ENCODE measurements at regions not wholly inside any gene's neighbourhood (a gene's known extent, or its start where the extent isn't known, plus 50 kb on each side); places are given as distances from the start of the nearest gene placed in this dataset.
"Not testable (repeated sequence)": the region's sequence is repeated elsewhere in the genome, so short reads cannot be mapped to it uniquely, and the experiment has no call there.

DNA sequence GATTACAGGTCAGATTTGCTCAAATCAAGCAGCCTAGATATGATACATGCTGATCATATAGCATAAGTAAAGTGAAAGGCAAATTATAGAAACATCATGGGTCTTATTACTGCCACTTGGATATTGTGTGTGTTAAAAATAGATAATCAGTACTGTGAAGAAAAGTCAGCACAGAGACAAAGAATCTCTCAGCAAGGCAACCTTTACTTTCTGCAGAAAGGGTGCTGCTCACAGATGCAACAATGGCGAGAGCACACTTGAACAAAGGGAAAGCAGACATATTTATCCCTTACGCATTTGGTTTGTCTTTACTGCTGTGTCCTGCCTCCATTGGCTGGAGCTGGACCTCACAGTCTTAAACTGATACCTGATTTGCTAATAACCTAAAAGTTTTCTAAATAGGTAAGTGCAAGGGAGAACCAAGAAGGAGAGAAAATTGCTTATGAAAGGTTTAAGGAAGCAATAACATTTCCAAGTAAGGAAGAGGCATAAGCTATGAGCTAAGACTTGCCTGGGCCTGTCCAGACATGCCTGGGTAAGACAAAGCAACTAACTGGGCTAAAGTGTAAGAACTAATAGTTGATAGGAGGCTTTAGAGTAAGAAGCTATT lies 1310.8 kb upstream of the LRRTM3 start:
- H3K4me1 Mint-ChIP-seq: no peaks in the 10 kb centered on the region
- H3K36me3 Mint-ChIP-seq: no peaks in the 10 kb centered on the region
- H3K9me3 Mint-ChIP-seq: peaks cover 3 to 4% of the 10 kb centered on the region in 2 donors
- no peak for ATAC-seq (replicated peaks)
- H3K27ac Mint-ChIP-seq: no peak overlapping the region
- H3K4me3 Mint-ChIP-seq: no peak overlapping the region
- no peak for DNase-seq
- H3K27me3 Mint-ChIP-seq: no peaks in the 10 kb centered on the region

DNA sequence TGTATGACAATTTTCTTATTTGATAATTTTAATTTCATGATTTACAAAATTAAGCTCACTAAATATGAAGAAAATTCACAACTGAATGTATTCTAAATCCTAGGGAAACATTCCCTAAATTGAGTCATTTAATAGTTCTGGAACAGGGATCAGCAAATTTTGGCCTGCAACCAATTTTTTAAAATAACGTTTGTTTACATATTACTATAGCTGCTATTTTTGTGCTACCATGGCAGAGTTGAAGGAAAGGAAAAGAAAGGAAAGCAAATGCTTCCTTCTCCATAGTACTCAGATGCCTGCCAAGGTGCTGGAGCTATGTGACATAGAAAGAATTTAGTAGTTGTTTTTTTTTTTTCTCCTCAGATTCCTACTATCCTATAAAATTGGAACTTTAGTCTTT lies 1307.7 kb upstream of the LRRTM3 start:
- no peaks in the 10 kb centered on the region for H3K27me3 Mint-ChIP-seq
- peaks cover 3 to 4% of the 10 kb centered on the region in 2 donors for H3K9me3 Mint-ChIP-seq
- ATAC-seq (replicated peaks) (no peak), DNase-seq (no peak)
- no peak overlapping the region for H3K27ac Mint-ChIP-seq
- H3K36me3 Mint-ChIP-seq: no peaks in the 10 kb centered on the region
- H3K4me1 Mint-ChIP-seq: no peaks in the 10 kb centered on the region
- no peak overlapping the region for H3K4me3 Mint-ChIP-seq

GRCh38 chr10:65620404-65621048 lies 1305.3 kb upstream of the LRRTM3 start:
- H3K9me3 Mint-ChIP-seq: peaks cover 0 to 1% of the 10 kb centered on the region in 2 donors
- no peak overlapping the region for H3K27ac Mint-ChIP-seq
- no peak overlapping the region for H3K4me3 Mint-ChIP-seq
- no peak for ATAC-seq (replicated peaks)
- DNase-seq: no peak
- H3K4me1 Mint-ChIP-seq: no peaks in the 10 kb centered on the region
- no peaks in the 10 kb centered on the region for H3K36me3 Mint-ChIP-seq
- H3K27me3 Mint-ChIP-seq: no peaks in the 10 kb centered on the region

- Mint-ChIP-seq H3K27ac (no peak overlapping the region), H3K4me1 (no peaks in the 10 kb centered on the region), H3K27me3 (no peaks in the 10 kb centered on the region), H3K4me3 (no peak overlapping the region), H3K36me3 (no peaks in the 10 kb centered on the region), H3K9me3 (peaks cover 0 to 1% of the 10 kb centered on the region in 2 donors)
- ATAC-seq (replicated peaks) (no peak), DNase-seq (no peak)
These were observed 1303.2 kb upstream of the LRRTM3 start for GRCh38 chr10:65622608-65623007.

GRCh38 chr10:65628493-65629139 lies 1297.2 kb upstream of the LRRTM3 start:
- DNase-seq: no peak
- peaks cover 3 to 6% of the 10 kb centered on the region in 2 donors for H3K9me3 Mint-ChIP-seq
- ATAC-seq (replicated peaks): no peak
- H3K36me3 Mint-ChIP-seq: no peaks in the 10 kb centered on the region
- H3K4me3 Mint-ChIP-seq: no peak overlapping the region
- no peaks in the 10 kb centered on the region for H3K27me3 Mint-ChIP-seq
- no peak overlapping the region for H3K27ac Mint-ChIP-seq
- H3K4me1 Mint-ChIP-seq: no peaks in the 10 kb centered on the region

GRCh38 chr10:65660006-65660405 lies 1265.8 kb upstream of the LRRTM3 start:
- Mint-ChIP-seq H3K9me3 (peaks cover 9 to 11% of the 10 kb centered on the region in 2 donors), H3K36me3 (no peaks in the 10 kb centered on the region), H3K4me1 (no peaks in the 10 kb centered on the region), H3K27ac (no peak overlapping the region), H3K27me3 (no peaks in the 10 kb centered on the region), H3K4me3 (no peak overlapping the region)
- ATAC-seq (replicated peaks) (no peak), DNase-seq (no peak)

DNA sequence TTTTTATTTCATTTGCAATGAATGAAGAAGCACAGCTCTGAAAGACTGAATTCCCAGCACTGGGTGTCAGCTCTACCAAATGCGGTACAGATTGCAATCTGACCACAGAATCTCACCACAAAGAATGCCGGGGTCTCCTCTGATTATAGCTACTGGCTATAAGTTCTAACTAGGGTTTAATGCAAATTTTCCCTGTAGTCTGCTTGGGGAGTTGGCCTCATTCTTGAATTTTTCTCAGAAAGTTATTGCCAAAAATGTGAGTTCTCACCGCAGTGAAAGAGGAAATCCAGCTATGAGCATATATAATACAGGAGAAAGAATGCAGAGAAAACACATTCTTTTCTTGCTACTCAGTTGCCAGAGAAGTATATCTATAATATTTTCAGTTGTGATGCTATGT lies 1255.7 kb upstream of the LRRTM3 start:
- Mint-ChIP-seq H3K27ac (no peak overlapping the region), H3K4me3 (no peak overlapping the region), H3K36me3 (no peaks in the 10 kb centered on the region), H3K4me1 (no peaks in the 10 kb centered on the region), H3K27me3 (no peaks in the 10 kb centered on the region), H3K9me3 (peaks cover 0 to 6% of the 10 kb centered on the region in 2 donors)
- ATAC-seq (replicated peaks): no peak
- no peak for DNase-seq

GRCh38 chr10:65670596-65670995 lies 1255.2 kb upstream of the LRRTM3 start:
- not testable (repeated sequence) for H3K4me1 Mint-ChIP-seq; H3K4me3 Mint-ChIP-seq; H3K36me3 Mint-ChIP-seq; ATAC-seq (replicated peaks); H3K27me3 Mint-ChIP-seq; H3K9me3 Mint-ChIP-seq; DNase-seq; H3K27ac Mint-ChIP-seq

DNA sequence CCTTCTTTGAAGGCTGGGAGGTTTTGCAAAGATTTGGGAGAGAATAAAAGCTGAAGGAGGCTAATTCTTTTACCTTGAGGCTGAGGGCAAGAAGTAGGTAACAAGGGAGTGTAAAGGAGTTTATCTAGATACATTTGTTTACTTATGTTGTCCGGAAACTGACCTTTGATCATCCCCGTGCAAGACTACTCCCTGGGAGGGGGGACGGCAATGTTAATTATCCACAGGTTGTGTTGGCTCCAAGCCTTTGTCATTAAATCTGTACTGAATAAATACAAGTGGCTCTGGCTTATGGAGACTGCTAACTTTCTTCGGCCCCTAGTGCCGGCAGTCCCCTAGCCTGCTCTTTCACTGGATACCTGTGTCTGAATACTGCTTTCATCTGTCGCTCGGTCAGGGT lies 1250.6 kb upstream of the LRRTM3 start:
- DNase-seq (no peak), ATAC-seq (replicated peaks) (no peak)
- no peak overlapping the region for H3K4me3 Mint-ChIP-seq
- H3K27ac Mint-ChIP-seq: no peak overlapping the region
- H3K36me3 Mint-ChIP-seq: no peaks in the 10 kb centered on the region
- H3K9me3 Mint-ChIP-seq: no peaks in the 10 kb centered on the region
- no peaks in the 10 kb centered on the region for H3K27me3 Mint-ChIP-seq
- no peaks in the 10 kb centered on the region for H3K4me1 Mint-ChIP-seq

- DNase-seq (no peak), ATAC-seq (replicated peaks) (no peak)
- Mint-ChIP-seq H3K4me1 (no peaks in the 10 kb centered on the region), H3K9me3 (peaks cover 0 to 2% of the 10 kb centered on the region in 2 donors), H3K27ac (no peak overlapping the region), H3K4me3 (no peak overlapping the region), H3K36me3 (no peaks in the 10 kb centered on the region), H3K27me3 (no peaks in the 10 kb centered on the region)
These were observed 1240.9 kb upstream of the LRRTM3 start for GRCh38 chr10:65684896-65685295.

- ATAC-seq (replicated peaks): no peak
- Mint-ChIP-seq H3K4me1 (no peaks in the 10 kb centered on the region), H3K27me3 (no peaks in the 10 kb centered on the region)
These were observed 1224.6 kb upstream of the LRRTM3 start for GRCh38 chr10:65701168-65701776.

DNA sequence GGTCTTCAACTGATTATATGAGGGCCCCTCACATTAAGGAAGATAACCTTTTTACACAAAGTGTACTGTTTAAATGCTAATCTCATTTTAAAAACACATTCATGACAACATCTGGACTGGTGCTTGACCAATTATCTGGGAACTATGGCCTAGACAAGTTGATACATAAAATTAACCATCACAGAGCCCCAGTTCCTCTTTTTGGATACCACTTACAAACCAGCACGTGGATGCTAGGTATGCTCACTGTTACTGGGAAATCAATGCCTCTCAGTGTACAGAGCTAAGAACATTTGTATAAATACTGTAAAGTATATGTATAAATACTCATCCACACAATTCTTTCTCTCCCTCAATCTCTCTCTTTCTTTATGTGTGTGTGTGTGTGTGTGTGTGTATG lies 1217.8 kb upstream of the LRRTM3 start:
- H3K27me3 Mint-ChIP-seq: no peaks in the 10 kb centered on the region
- no peak overlapping the region for H3K27ac Mint-ChIP-seq
- no peak for DNase-seq
- H3K4me3 Mint-ChIP-seq: no peak overlapping the region
- H3K4me1 Mint-ChIP-seq: no peaks in the 10 kb centered on the region
- H3K36me3 Mint-ChIP-seq: no peaks in the 10 kb centered on the region
- no peak for ATAC-seq (replicated peaks)
- H3K9me3 Mint-ChIP-seq: peaks cover 0 to 1% of the 10 kb centered on the region in 2 donors

More at GRCh38 chr10:65701168-65701776, 1224.6 kb upstream of the LRRTM3 start:
- no peaks in the 10 kb centered on the region for H3K36me3 Mint-ChIP-seq
- no peak for DNase-seq
- H3K4me3 Mint-ChIP-seq: no peak overlapping the region
- H3K9me3 Mint-ChIP-seq: peaks cover 1 to 4% of the 10 kb centered on the region in 2 donors
- H3K27ac Mint-ChIP-seq: no peak overlapping the region

DNA sequence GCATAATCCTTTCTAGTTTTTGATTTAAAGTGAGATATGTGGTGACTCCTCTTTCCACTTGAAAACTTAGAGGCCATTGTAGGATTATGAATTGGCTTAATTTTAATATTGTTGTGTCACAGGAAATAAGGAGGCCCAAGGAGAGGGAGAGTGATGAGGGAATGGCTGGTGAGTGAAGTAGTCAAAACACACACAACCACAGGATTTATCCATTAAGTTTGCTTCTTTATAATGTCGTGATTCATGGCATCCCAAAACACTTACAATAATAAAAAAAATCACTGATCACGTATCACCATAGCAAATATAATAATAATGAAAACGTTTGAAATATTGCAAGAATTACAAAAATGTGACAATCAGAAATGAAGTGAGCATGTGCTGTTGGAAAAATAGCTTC lies 1215.5 kb upstream of the LRRTM3 start:
- H3K36me3 Mint-ChIP-seq: no peaks in the 10 kb centered on the region
- H3K27ac Mint-ChIP-seq: no peak overlapping the region
- no peak overlapping the region for H3K4me3 Mint-ChIP-seq
- ATAC-seq (replicated peaks): no peak
- H3K9me3 Mint-ChIP-seq: peaks cover 1 to 3% of the 10 kb centered on the region in 2 donors
- no peaks in the 10 kb centered on the region for H3K4me1 Mint-ChIP-seq
- DNase-seq: no peak
- no peaks in the 10 kb centered on the region for H3K27me3 Mint-ChIP-seq

GRCh38 chr10:65719790-65720189 lies 1206.0 kb upstream of the LRRTM3 start:
- Mint-ChIP-seq H3K9me3 (peaks cover 1 to 11% of the 10 kb centered on the region in 2 donors), H3K36me3 (no peaks in the 10 kb centered on the region), H3K27me3 (no peaks in the 10 kb centered on the region), H3K4me3 (no peak overlapping the region), H3K27ac (no peak overlapping the region), H3K4me1 (no peaks in the 10 kb centered on the region)
- ATAC-seq (replicated peaks) (no peak), DNase-seq (no peak)

GRCh38 chr10:65720901-65721300 lies 1204.9 kb upstream of the LRRTM3 start:
- Mint-ChIP-seq H3K4me1 (no peaks in the 10 kb centered on the region), H3K36me3 (no peaks in the 10 kb centered on the region), H3K9me3 (peaks cover 1 to 8% of the 10 kb centered on the region in 2 donors), H3K27ac (no peak overlapping the region), H3K27me3 (no peaks in the 10 kb centered on the region), H3K4me3 (no peak overlapping the region)
- DNase-seq (no peak), ATAC-seq (replicated peaks) (no peak)
